Tibial nerve (tissue), 4 donors: ENCODE measurements at regions not wholly inside any gene's neighbourhood (a gene's known extent, or its start where the extent isn't known, plus 50 kb on each side); places are given as distances from the start of the nearest gene placed in this dataset.

Experiments used
- EP300 ChIP-seq, 2 donors: sonication (generic); formaldehyde crosslinking; IDR thresholded peaks; one replicate each; pipeline ENCODE4 v1.6.1; 2017; ENCODE audit warnings: antibody characterized with exemption in 2 of 2, mild to moderate bottlenecking in 1 of 2
- POLR2A ChIP-seq, 2 donors: fragments of 450-650 bp; IDR thresholded peaks; one replicate each; pipeline ENCODE4 v1.6.1; 2017; ENCODE audit warnings: antibody characterized with exemption in 2 of 2, mild to moderate bottlenecking in 2 of 2, moderate library complexity in 2 of 2
- TF ChIP-seq, protein P1 (sequence below), 5 experiments: fragments of 200-600 bp in 3 of 5; fragments of 450-650 bp in 2 of 5; sonication (generic) in 3 of 5; IDR thresholded peaks; one replicate each; pipeline ENCODE4 v1.5.1; 2016 to 2019; ENCODE audit warnings: antibody characterized with exemption in 5 of 5, mild to moderate bottlenecking in 3 of 5, moderate library complexity in 2 of 5

DNA sequence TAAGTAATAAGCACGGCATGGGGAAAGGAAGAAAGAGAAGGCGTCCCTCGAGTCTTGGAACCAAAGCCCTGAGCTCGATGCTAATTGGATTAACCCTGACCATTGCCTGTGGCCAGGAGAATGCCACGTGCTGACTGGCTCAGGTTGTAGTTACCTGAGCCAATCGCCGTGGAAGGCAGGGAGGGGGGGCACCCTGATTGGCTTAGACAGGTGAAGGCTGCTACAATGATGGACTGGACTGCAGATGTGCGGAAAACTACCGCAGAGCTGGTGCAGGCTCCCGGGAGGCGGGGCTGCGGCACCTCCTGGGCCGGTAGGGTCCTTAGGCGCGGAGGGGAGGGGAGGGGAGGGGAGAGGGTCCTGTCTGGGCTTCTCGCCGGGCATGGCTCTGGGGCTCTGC lies 121.3 kb downstream of the TFAP2C start:
- TF ChIP-seq POLR2A (IDR thresholded peaks at IDR 0.05), result no peak
- TF ChIP-seq, protein P1, sequence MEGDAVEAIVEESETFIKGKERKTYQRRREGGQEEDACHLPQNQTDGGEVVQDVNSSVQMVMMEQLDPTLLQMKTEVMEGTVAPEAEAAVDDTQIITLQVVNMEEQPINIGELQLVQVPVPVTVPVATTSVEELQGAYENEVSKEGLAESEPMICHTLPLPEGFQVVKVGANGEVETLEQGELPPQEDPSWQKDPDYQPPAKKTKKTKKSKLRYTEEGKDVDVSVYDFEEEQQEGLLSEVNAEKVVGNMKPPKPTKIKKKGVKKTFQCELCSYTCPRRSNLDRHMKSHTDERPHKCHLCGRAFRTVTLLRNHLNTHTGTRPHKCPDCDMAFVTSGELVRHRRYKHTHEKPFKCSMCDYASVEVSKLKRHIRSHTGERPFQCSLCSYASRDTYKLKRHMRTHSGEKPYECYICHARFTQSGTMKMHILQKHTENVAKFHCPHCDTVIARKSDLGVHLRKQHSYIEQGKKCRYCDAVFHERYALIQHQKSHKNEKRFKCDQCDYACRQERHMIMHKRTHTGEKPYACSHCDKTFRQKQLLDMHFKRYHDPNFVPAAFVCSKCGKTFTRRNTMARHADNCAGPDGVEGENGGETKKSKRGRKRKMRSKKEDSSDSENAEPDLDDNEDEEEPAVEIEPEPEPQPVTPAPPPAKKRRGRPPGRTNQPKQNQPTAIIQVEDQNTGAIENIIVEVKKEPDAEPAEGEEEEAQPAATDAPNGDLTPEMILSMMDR (IDR thresholded peaks at IDR 0.05), result no peak
- TF ChIP-seq EP300 (IDR thresholded peaks at IDR 0.05), result no peak
